Natural killer cell (primary cell): ENCODE measurements at regions not wholly inside any gene's neighbourhood (a gene's known extent, or its start where the extent isn't known, plus 50 kb on each side); places are given as distances from the start of the nearest gene placed in this dataset.

Experiments used
- ATAC-seq, 3 donors: fragments of 150-1000 bp in 2 of 3; fragments of 200-7000 bp in 1 of 3; cut with Tn5 transposase; 1 replicate in 1 of 3; 2 replicates in 2 of 3; pipeline ENCODE4 v1.10.0; 2021; ENCODE audit warnings: mild to moderate bottlenecking in 2 of 3, moderate library complexity in 2 of 3
- DNase-seq, 2 donors: peaks; one replicate each; pipeline versions ENCODE4 v3.0.0 to v3.0.0-alpha.2; 2013 to 2021; ENCODE audit warnings: mixed read lengths in 1 of 2
- H3K27ac ChIP-seq: one replicate; pipeline ENCODE4 v1.5.1; 2013; ENCODE audit warnings: mild to moderate bottlenecking, low read length
- H3K27me3 ChIP-seq: one replicate; pipeline ENCODE4 v1.6.1; 2013; ENCODE audit warnings: low read length; ENCODE audit not compliant: control insufficient read depth, insufficient read depth
- H3K36me3 ChIP-seq: one replicate; pipeline ENCODE4 v1.6.1; 2013; ENCODE audit warnings: low read length; ENCODE audit not compliant: control insufficient read depth, insufficient read depth
- H3K4me1 ChIP-seq: one replicate; pipeline ENCODE4 v1.6.1; 2013; ENCODE audit warnings: low read length; ENCODE audit not compliant: control insufficient read depth, insufficient read depth
- H3K4me3 ChIP-seq: one replicate; pipeline ENCODE4 v1.5.1; 2013; ENCODE audit warnings: low read length
- H3K9me3 ChIP-seq: one replicate; pipeline ENCODE4 v1.6.1; 2013; ENCODE audit warnings: low read length; ENCODE audit not compliant: control insufficient read depth, insufficient read depth
- H3K27ac Mint-ChIP-seq, 2 donors: one replicate each; pipeline ENCODE4 v1.8.0; 2022; ENCODE audit warnings: mild to moderate bottlenecking in 2 of 2, mixed read lengths in 2 of 2, moderate library complexity in 1 of 2
- H3K27me3 Mint-ChIP-seq, 2 donors: one replicate each; pipeline ENCODE4 v1.8.0; 2022; ENCODE audit warnings: low read depth in 2 of 2, mixed read lengths in 2 of 2
- H3K36me3 Mint-ChIP-seq: one replicate; pipeline ENCODE4 v1.8.0; 2022; ENCODE audit warnings: mixed read lengths
- H3K4me1 Mint-ChIP-seq, 2 donors: one replicate each; pipeline ENCODE4 v1.8.0; 2022; ENCODE audit warnings: mixed read lengths in 2 of 2
- H3K4me3 Mint-ChIP-seq: one replicate; pipeline ENCODE4 v1.8.0; 2022; ENCODE audit warnings: mild to moderate bottlenecking, moderate library complexity, mixed read lengths
- H3K9me3 Mint-ChIP-seq, 2 donors: one replicate each; pipeline ENCODE4 v1.8.0; 2022; ENCODE audit warnings: mixed read lengths in 2 of 2
- CTCF ChIP-seq: fragments of 200-600 bp; IDR thresholded peaks from one replicate; pipeline ENCODE4 v1.8.0; 2022; ENCODE audit warnings: antibody characterized with exemption
- WGBS: methylation state at CpG from one replicate; pipeline ENCODE4 v1.1.7; 2013; ENCODE audit warnings: missing lambda C conversion rate; ENCODE audit not compliant: insufficient coverage; 5-methylcytosine and 5-hydroxymethylcytosine counted together
- intact Hi-C: fragments of 100-400 bp; cut with micrococcal nuclease; formaldehyde crosslinking; loops from one replicate; pipeline ENCODE4 v1.14.2; 2022

GRCh38 chr6:19454721-19455392 lies 382.3 kb upstream of the ID4 start:
- H3K4me1 ChIP-seq: no peaks in the 10 kb centered on the region
- H3K27ac ChIP-seq: no peak overlapping the region
- Mint-ChIP-seq H3K36me3 (no peaks in the 10 kb centered on the region), H3K27me3 (no peaks in the 10 kb centered on the region), H3K4me3 (no peak overlapping the region), H3K9me3 (no peaks in the 10 kb centered on the region), H3K4me1 (no peaks in the 10 kb centered on the region), H3K27ac (no peak overlapping the region)
- H3K36me3 ChIP-seq: no peaks in the 10 kb centered on the region
- H3K27me3 ChIP-seq: no peaks in the 10 kb centered on the region
- DNase-seq (no peak), ATAC-seq (no peak)
- intact Hi-C loops: no loop called here
- H3K9me3 ChIP-seq: no peaks in the 10 kb centered on the region
- TF ChIP-seq CTCF: no peak
- no peak overlapping the region for H3K4me3 ChIP-seq
- WGBS: 91% methylated on average over 2 of the region's 2 CpGs

- intact Hi-C loops: no loop called here
- H3K27me3 ChIP-seq: no peaks in the 10 kb centered on the region
- peaks cover 0 to 4% of the 10 kb centered on the region in 2 donors for H3K9me3 Mint-ChIP-seq
- H3K4me1 ChIP-seq: no peaks in the 10 kb centered on the region
- no peak overlapping the region for H3K27ac ChIP-seq
- TF ChIP-seq CTCF: no peak
- H3K36me3 Mint-ChIP-seq: no peaks in the 10 kb centered on the region
- no peak overlapping the region for H3K4me3 Mint-ChIP-seq
- H3K4me1 Mint-ChIP-seq: no peaks in the 10 kb centered on the region
- ATAC-seq (no peak), DNase-seq (no peak)
- no peak overlapping the region for H3K27ac Mint-ChIP-seq
- H3K27me3 Mint-ChIP-seq: no peaks in the 10 kb centered on the region
- H3K36me3 ChIP-seq: no peaks in the 10 kb centered on the region
- no peak overlapping the region for H3K4me3 ChIP-seq
- 95% methylated on average over 2 of the region's 2 CpGs for WGBS
- no peaks in the 10 kb centered on the region for H3K9me3 ChIP-seq
Measured at GRCh38 chr6:19463250-19463649, 373.9 kb upstream of the ID4 start.

- Histone ChIP-seq H3K27ac (no peak overlapping the region), H3K27me3 (no peaks in the 10 kb centered on the region), H3K4me1 (no peaks in the 10 kb centered on the region), H3K4me3 (no peak overlapping the region), H3K9me3 (no peaks in the 10 kb centered on the region), H3K36me3 (no peaks in the 10 kb centered on the region)
- Mint-ChIP-seq H3K4me3 (no peak overlapping the region), H3K27me3 (no peaks in the 10 kb centered on the region), H3K27ac (no peak overlapping the region), H3K4me1 (no peaks in the 10 kb centered on the region), H3K36me3 (no peaks in the 10 kb centered on the region), H3K9me3 (peaks cover 0 to 6% of the 10 kb centered on the region in 2 donors)
- no peak for TF ChIP-seq CTCF
- 99% methylated on average over 5 of the region's 5 CpGs for WGBS
- intact Hi-C loops: no loop called here
- DNase-seq (no peak), ATAC-seq (no peak)
Measured at GRCh38 chr6:19463925-19464324, 373.2 kb upstream of the ID4 start.

- no peak for TF ChIP-seq CTCF
- ATAC-seq: no peak
- intact Hi-C loops: no loop called here
- H3K9me3 ChIP-seq: no peaks in the 10 kb centered on the region
- H3K27me3 ChIP-seq: no peaks in the 10 kb centered on the region
- DNase-seq: no peak
- no peaks in the 10 kb centered on the region for H3K27me3 Mint-ChIP-seq
- H3K27ac Mint-ChIP-seq: no peak overlapping the region
- H3K36me3 ChIP-seq: no peaks in the 10 kb centered on the region
- H3K27ac ChIP-seq: no peak overlapping the region
- 61% methylated on average over 10 of the region's 10 CpGs for WGBS
- peaks cover 0 to 6% of the 10 kb centered on the region in 2 donors for H3K9me3 Mint-ChIP-seq
- H3K36me3 Mint-ChIP-seq: no peaks in the 10 kb centered on the region
- H3K4me3 ChIP-seq: no peak overlapping the region
- no peak overlapping the region for H3K4me3 Mint-ChIP-seq
- H3K4me1 ChIP-seq: no peaks in the 10 kb centered on the region
- no peaks in the 10 kb centered on the region for H3K4me1 Mint-ChIP-seq
Measured at GRCh38 chr6:19465256-19465655, 371.9 kb upstream of the ID4 start.
